K562 (cell line): ENCODE measurements at regions not wholly inside any gene's neighbourhood (a gene's known extent, or its start where the extent isn't known, plus 50 kb on each side); places are given as distances from the start of the nearest gene placed in this dataset.

Source experiments
- ATAC-seq: fragments of 200-7000 bp; cut with Tn5 transposase; 3 replicates; pipeline ENCODE4 v1.9.1; 2020; ENCODE audit warnings: moderate library complexity
- BruUV-seq: library from RNA; stranded (reverse); fragments of 400-500 nt; replicated peaks from 2 replicates; lab custom pipeline; 2021; lab: Mats Ljungman, UMichigan
- CTCF ChIA-PET: fragments of 300-600 bp; formaldehyde crosslinking; extraction: SDS; loops from one replicate; lab custom pipeline; 2021; ENCODE audit warnings: low intra/inter-chr PET ratio; lab: Yijun Ruan, JAX
- POLR2A ChIA-PET: fragments of 300-600, 350-650 bp; sonication (Branson Sonifier 250); formaldehyde crosslinking; extraction: SDS; loops from one replicate; lab custom pipeline; 2021; ENCODE audit warnings: antibody characterized with exemption, inconsistent platforms; lab: Yijun Ruan, JAX
- DNase-seq, 4 experiments: peaks; one replicate each; pipeline versions ENCODE4 v3.0.0 to v3.0.0-alpha.2; 2011 to 2018; ENCODE audit warnings: low spot score in 3 of 4, mixed read lengths in 3 of 4; ENCODE audit errors: extremely low read depth in 1 of 4
- FAIRE-seq: peaks from 2 replicates; lab custom pipeline; 2011; peaks lifted over from hg19 to GRCh38; lab: Jason Lieb, UNC
- H2AFZ ChIP-seq: 2 replicates; pipeline ENCODE4 v1.6.0; 2011; ENCODE audit warnings: low read depth, low read length, control low read depth, inconsistent platforms
- H3K27ac ChIP-seq: fragments of 200-600 bp; 3 replicates; pipeline ENCODE4 v1.8.0; 2011; ENCODE audit warnings: low read depth, mild to moderate bottlenecking, control low read depth, inconsistent platforms, low read length, moderate library complexity, mixed read lengths; ENCODE audit errors: extremely low read depth
- H3K27me3 ChIP-seq, 2 experiments: fragments of 300-600 bp in 1 of 2; 2 replicates in 1 of 2; 3 replicates in 1 of 2; pipeline versions ENCODE4 v1.6.0 to v1.8.0; 2011; ENCODE audit warnings: inconsistent platforms in 2 of 2, low read length in 2 of 2, mild to moderate bottlenecking in 1 of 2, mixed read lengths in 1 of 2, moderate library complexity in 1 of 2; ENCODE audit not compliant: control insufficient read depth in 2 of 2, insufficient read depth in 2 of 2
- H3K36me3 ChIP-seq: fragments of 300-600 bp; 3 replicates; pipeline ENCODE4 v1.8.0; 2011; ENCODE audit warnings: mild to moderate bottlenecking, low read length, inconsistent platforms; ENCODE audit not compliant: control insufficient read depth, insufficient read depth
- H3K4me1 ChIP-seq, 2 experiments: fragments of 200-600 bp in 1 of 2; replicated peaks in 1 of 2; 2 replicates in 1 of 2; 3 replicates in 1 of 2; pipeline versions ENCODE4 v1.5.1 to v1.8.0; 2011; ENCODE audit warnings: inconsistent platforms in 2 of 2, low read length in 2 of 2, mild to moderate bottlenecking in 1 of 2, mixed read lengths in 1 of 2, moderate library complexity in 1 of 2; ENCODE audit not compliant: control insufficient read depth in 2 of 2, insufficient read depth in 2 of 2
- H3K4me2 ChIP-seq: 2 replicates; pipeline ENCODE4 v1.6.1; 2011; ENCODE audit warnings: low read length, control low read depth, inconsistent platforms, mixed read lengths; ENCODE audit not compliant: insufficient read depth
- H3K4me3 ChIP-seq: fragments of 200-600 bp; sonication (generic), shearing (Covaris generic); 2 replicates; pipeline ENCODE4 v1.5.1; 2016; ENCODE audit warnings: control low read depth, inconsistent platforms
- H3K79me2 ChIP-seq: fragments of 200-600 bp; 3 replicates; pipeline ENCODE4 v1.8.0; 2011; ENCODE audit warnings: low read length, inconsistent platforms; ENCODE audit not compliant: control insufficient read depth, insufficient read depth
- H3K9ac ChIP-seq, 2 experiments: 2 replicates each; pipeline versions ENCODE4 v1.6.0 to v1.6.1; 2011; ENCODE audit warnings: low read depth in 2 of 2, low read length in 2 of 2, control low read depth in 1 of 2, inconsistent platforms in 1 of 2, mild to moderate bottlenecking in 1 of 2, mixed read lengths in 1 of 2; ENCODE audit not compliant: insufficient read depth in 1 of 2
- H3K9me1 ChIP-seq: one replicate; pipeline ENCODE4 v1.6.0; 2011; ENCODE audit warnings: inconsistent platforms, mild to moderate bottlenecking, low read length, moderate library complexity; ENCODE audit not compliant: control insufficient read depth, insufficient read depth
- H3K9me3 ChIP-seq: replicated peaks from 2 replicates; pipeline ENCODE4 v1.5.1; 2011; ENCODE audit warnings: low read depth, low read length, inconsistent platforms; ENCODE audit not compliant: control insufficient read depth, insufficient read depth
- H4K20me1 ChIP-seq: replicated peaks from 2 replicates; pipeline ENCODE4 v1.6.1; 2011; ENCODE audit warnings: low read length, inconsistent platforms, mixed read lengths; ENCODE audit not compliant: control insufficient read depth, insufficient read depth
- CXXC5 ChIP-seq: fragments of 250-450 bp; sonication (Bioruptor Pico); IDR thresholded peaks from 2 replicates; pipeline ENCODE4 v1.8.0; 2022; ENCODE audit warnings: inconsistent platforms, mild to moderate bottlenecking, moderate library complexity
- GATA2 ChIP-seq: sonication (generic); formaldehyde crosslinking; IDR thresholded peaks from 2 replicates; pipeline ENCODE4 v1.4.0; 2020; ENCODE audit warnings: mild to moderate bottlenecking, missing genetic modification reagents
- GATAD2B ChIP-seq: fragments of 450-650 bp; IDR thresholded peaks from 2 replicates; pipeline ENCODE4 v1.6.1; 2017; ENCODE audit warnings: mild to moderate bottlenecking, borderline replicate concordance
- HCFC1 ChIP-seq: IDR thresholded peaks from 2 replicates; pipeline ENCODE4 v1.6.1; 2012; ENCODE audit warnings: low read depth, low read length, improper control_type of control experiment
- KLF6 ChIP-seq: fragments of 250-450 bp; sonication (Bioruptor Pico); IDR thresholded peaks from 2 replicates; pipeline ENCODE4 v1.4.0; 2020; ENCODE audit warnings: mild to moderate bottlenecking, moderate library complexity, borderline replicate concordance
- PHTF2 ChIP-seq: fragments of 250-450 bp; sonication (Bioruptor Pico); IDR thresholded peaks from 2 replicates; pipeline ENCODE4 v1.5.0; 2021; ENCODE audit warnings: mild to moderate bottlenecking
- SUPT5H ChIP-seq: fragments of 450-650 bp; IDR thresholded peaks from 2 replicates; pipeline ENCODE4 v1.6.1; 2016
- ZNF347 ChIP-seq: fragments of 450-650 bp; formaldehyde crosslinking; IDR thresholded peaks from 2 replicates; pipeline ENCODE4 v1.4.0; 2020; ENCODE audit warnings: low read depth, mild to moderate bottlenecking, moderate library complexity
- WGBS: fragments of 100-300 bp; shearing (Covaris generic); methylation state at CpG from one replicate; pipeline ENCODE4 v1.1.6; 2016; ENCODE audit warnings: low coverage, mixed read lengths; ENCODE audit not compliant: insufficient coverage; ENCODE audit errors: missing lambda C conversion rate; 5-methylcytosine and 5-hydroxymethylcytosine counted together
- in situ Hi-C: fragments of 300-500 bp; cut with MboI; formaldehyde crosslinking; loops from 4 replicates; pipeline ENCODE4 v1.15.0; 2018; ENCODE audit warnings: inconsistent platforms, mixed read lengths
- intact Hi-C: fragments of 100-400 bp; cut with micrococcal nuclease; formaldehyde crosslinking; loops from 2 replicates; pipeline ENCODE4 v1.14.2; 2022
- TF ChIP-seq, protein P1 (sequence below): sonication (generic); formaldehyde crosslinking; IDR thresholded peaks from 2 replicates; pipeline ENCODE4 v1.8.1; 2023; ENCODE audit warnings: mild to moderate bottlenecking, missing genetic modification reagents
- TF ChIP-seq, protein P2 (sequence below), 2 experiments: IDR thresholded peaks; 2 replicates each; pipeline ENCODE4 v1.6.1; 2011; ENCODE audit warnings: borderline replicate concordance in 1 of 2, control low read depth in 1 of 2, low read depth in 1 of 2, low read length in 1 of 2, mild to moderate bottlenecking in 1 of 2, mixed read lengths in 1 of 2, moderate library complexity in 1 of 2; ENCODE audit not compliant: insufficient read depth in 1 of 2, insufficient read length in 1 of 2, poor library complexity in 1 of 2, severe bottlenecking in 1 of 2; ENCODE audit errors: extremely low read depth in 1 of 2
- TF ChIP-seq, protein P3 (sequence below): sonication (generic); formaldehyde crosslinking; IDR thresholded peaks from 2 replicates; pipeline ENCODE4 v1.8.0; 2022; ENCODE audit warnings: missing genetic modification reagents, mild to moderate bottlenecking, borderline replicate concordance
- TF ChIP-seq, protein P4 (sequence below): fragments of 450-650 bp; IDR thresholded peaks from 2 replicates; pipeline ENCODE4 v1.6.1; 2017; ENCODE audit warnings: antibody characterized with exemption, mild to moderate bottlenecking

DNA sequence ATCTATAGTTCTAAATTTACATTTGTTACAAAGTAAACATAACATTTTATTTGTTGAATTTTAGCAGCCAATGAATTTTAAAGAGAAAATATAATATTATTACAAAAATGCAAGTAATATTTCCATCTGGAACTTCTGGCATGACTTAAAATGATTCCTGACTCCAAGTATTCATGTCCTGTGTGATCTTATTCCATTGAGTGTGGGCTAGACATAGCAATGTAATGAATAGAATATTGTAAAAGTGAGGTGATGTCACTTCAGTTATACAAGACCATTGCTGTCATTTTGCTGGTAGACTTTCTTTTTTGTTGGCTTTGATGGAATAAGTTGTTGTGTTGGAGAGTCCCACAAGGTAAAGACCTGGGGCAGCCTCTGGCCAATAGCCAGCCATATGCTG, 912.2 kb upstream of the PIK3C3 start (continued):
- TF ChIP-seq, protein P1, sequence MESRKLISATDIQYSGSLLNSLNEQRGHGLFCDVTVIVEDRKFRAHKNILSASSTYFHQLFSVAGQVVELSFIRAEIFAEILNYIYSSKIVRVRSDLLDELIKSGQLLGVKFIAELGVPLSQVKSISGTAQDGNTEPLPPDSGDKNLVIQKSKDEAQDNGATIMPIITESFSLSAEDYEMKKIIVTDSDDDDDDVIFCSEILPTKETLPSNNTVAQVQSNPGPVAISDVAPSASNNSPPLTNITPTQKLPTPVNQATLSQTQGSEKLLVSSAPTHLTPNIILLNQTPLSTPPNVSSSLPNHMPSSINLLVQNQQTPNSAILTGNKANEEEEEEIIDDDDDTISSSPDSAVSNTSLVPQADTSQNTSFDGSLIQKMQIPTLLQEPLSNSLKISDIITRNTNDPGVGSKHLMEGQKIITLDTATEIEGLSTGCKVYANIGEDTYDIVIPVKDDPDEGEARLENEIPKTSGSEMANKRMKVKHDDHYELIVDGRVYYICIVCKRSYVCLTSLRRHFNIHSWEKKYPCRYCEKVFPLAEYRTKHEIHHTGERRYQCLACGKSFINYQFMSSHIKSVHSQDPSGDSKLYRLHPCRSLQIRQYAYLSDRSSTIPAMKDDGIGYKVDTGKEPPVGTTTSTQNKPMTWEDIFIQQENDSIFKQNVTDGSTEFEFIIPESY (CRISPR knock-in tag), result no peak
- TF ChIP-seq, protein P2, sequence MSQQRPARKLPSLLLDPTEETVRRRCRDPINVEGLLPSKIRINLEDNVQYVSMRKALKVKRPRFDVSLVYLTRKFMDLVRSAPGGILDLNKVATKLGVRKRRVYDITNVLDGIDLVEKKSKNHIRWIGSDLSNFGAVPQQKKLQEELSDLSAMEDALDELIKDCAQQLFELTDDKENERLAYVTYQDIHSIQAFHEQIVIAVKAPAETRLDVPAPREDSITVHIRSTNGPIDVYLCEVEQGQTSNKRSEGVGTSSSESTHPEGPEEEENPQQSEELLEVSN (IDR thresholded peaks at IDR 0.05; ENCODE audit: borderline replicate concordance in 1 of 2, extremely low read depth in 1 of 2, insufficient read depth in 1 of 2, insufficient read length in 1 of 2, low read depth in 1 of 2, low read length in 1 of 2, poor library complexity in 1 of 2, severe bottlenecking in 1 of 2), result no peak
- TF ChIP-seq GATA2 (CRISPR knock-in tag), result no peak
- TF ChIP-seq GATAD2B, result no peak
- no peak for TF ChIP-seq PHTF2 (CRISPR knock-in tag)
- no peak for TF ChIP-seq ZNF347 (CRISPR knock-in tag)
- no peak for TF ChIP-seq KLF6 (CRISPR knock-in tag)
- no peak for TF ChIP-seq HCFC1
- TF ChIP-seq SUPT5H, result no peak
- TF ChIP-seq, all 486 proteins: peak for 0

DNA sequence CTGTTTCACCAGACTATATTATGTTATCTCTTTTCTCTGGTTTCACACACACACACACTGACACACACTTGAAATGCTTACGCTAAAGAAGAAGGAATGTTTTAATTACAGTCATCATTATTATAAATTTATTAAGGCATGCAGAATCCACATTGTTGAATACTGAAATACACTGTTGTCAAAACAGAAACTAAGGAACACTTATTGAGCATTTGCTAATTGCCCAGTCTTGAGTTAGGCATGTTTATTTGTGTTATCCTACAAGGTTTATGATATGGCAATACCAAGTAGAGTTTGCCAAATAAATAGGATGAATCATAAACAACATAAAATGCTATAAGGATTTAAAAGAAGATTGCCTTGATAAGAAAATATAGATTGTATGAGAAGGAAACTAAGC, 917.0 kb upstream of the PIK3C3 start:
- Histone ChIP-seq H3K9me3 (peaks cover 4% of the 10 kb centered on the region; the same call in 1 of the 2 replicates), H4K20me1 (no peaks in the 10 kb centered on the region), H3K9ac (no peak overlapping the region), H3K9me1 (no peaks in the 10 kb centered on the region), H3K36me3 (no peaks in the 10 kb centered on the region), H3K4me2 (no peak overlapping the region), H3K79me2 (no peaks in the 10 kb centered on the region), H2AFZ (no peak overlapping the region), H3K27ac (no peak overlapping the region), H3K4me3 (no peak overlapping the region), H3K27me3 (no peaks in the 10 kb centered on the region), H3K4me1 (no peaks in the 10 kb centered on the region)
- ChIA-PET POLR2A (no interaction called here), CTCF (no interaction called here)
- DNase-seq (no peak), FAIRE-seq (no peak), ATAC-seq (no peak)
- WGBS, result 0% methylated on average over 1 of the region's 1 CpG
- intact Hi-C loops (no loop called here), in situ Hi-C loops (no loop called here)
- no TSS peak for BruUV-seq
- TF ChIP-seq, protein P3, sequence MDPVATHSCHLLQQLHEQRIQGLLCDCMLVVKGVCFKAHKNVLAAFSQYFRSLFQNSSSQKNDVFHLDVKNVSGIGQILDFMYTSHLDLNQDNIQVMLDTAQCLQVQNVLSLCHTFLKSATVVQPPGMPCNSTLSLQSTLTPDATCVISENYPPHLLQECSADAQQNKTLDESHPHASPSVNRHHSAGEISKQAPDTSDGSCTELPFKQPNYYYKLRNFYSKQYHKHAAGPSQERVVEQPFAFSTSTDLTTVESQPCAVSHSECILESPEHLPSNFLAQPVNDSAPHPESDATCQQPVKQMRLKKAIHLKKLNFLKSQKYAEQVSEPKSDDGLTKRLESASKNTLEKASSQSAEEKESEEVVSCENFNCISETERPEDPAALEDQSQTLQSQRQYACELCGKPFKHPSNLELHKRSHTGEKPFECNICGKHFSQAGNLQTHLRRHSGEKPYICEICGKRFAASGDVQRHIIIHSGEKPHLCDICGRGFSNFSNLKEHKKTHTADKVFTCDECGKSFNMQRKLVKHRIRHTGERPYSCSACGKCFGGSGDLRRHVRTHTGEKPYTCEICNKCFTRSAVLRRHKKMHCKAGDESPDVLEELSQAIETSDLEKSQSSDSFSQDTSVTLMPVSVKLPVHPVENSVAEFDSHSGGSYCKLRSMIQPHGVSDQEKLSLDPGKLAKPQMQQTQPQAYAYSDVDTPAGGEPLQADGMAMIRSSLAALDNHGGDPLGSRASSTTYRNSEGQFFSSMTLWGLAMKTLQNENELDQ (CRISPR knock-in tag), result no peak
- TF ChIP-seq CXXC5 (CRISPR knock-in tag), result no peak
- TF ChIP-seq, protein P4, sequence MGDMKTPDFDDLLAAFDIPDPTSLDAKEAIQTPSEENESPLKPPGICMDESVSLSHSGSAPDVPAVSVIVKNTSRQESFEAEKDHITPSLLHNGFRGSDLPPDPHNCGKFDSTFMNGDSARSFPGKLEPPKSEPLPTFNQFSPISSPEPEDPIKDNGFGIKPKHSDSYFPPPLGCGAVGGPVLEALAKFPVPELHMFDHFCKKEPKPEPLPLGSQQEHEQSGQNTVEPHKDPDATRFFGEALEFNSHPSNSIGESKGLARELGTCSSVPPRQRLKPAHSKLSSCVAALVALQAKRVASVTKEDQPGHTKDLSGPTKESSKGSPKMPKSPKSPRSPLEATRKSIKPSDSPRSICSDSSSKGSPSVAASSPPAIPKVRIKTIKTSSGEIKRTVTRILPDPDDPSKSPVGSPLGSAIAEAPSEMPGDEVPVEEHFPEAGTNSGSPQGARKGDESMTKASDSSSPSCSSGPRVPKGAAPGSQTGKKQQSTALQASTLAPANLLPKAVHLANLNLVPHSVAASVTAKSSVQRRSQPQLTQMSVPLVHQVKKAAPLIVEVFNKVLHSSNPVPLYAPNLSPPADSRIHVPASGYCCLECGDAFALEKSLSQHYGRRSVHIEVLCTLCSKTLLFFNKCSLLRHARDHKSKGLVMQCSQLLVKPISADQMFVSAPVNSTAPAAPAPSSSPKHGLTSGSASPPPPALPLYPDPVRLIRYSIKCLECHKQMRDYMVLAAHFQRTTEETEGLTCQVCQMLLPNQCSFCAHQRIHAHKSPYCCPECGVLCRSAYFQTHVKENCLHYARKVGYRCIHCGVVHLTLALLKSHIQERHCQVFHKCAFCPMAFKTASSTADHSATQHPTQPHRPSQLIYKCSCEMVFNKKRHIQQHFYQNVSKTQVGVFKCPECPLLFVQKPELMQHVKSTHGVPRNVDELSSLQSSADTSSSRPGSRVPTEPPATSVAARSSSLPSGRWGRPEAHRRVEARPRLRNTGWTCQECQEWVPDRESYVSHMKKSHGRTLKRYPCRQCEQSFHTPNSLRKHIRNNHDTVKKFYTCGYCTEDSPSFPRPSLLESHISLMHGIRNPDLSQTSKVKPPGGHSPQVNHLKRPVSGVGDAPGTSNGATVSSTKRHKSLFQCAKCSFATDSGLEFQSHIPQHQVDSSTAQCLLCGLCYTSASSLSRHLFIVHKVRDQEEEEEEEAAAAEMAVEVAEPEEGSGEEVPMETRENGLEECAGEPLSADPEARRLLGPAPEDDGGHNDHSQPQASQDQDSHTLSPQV, result no peak
